Smooth muscle cell (in vitro differentiated cells): ENCODE measurements at regions not wholly inside any gene's neighbourhood (a gene's known extent, or its start where the extent isn't known, plus 50 kb on each side); places are given as distances from the start of the nearest gene placed in this dataset.

Experiments
- DNase-seq: peaks from one replicate; lab custom pipeline; 2025; ENCODE audit not compliant: unreplicated experiment; lab: John Stamatoyannopoulos, UW
- H2AFZ ChIP-seq: fragments of 200-600 bp; sonication (generic); 2 replicates; pipeline ENCODE4 v1.6.0; 2016; ENCODE audit warnings: antibody characterized with exemption, low read depth, mild to moderate bottlenecking
- H3F3A ChIP-seq: fragments of 200-600 bp; sonication (generic); 2 replicates; pipeline ENCODE4 v1.6.0; 2017; ENCODE audit warnings: antibody characterized with exemption, low read depth
- H3K27ac ChIP-seq: fragments of 200-600 bp; sonication (generic); 2 replicates; pipeline ENCODE4 v1.5.1; 2016; ENCODE audit warnings: low read depth, mild to moderate bottlenecking
- H3K27me3 ChIP-seq: fragments of 200-600 bp; sonication (generic); 2 replicates; pipeline ENCODE4 v1.6.1; 2016; ENCODE audit warnings: low read depth, mild to moderate bottlenecking
- H3K36me3 ChIP-seq: fragments of 200-600 bp; sonication (generic); 2 replicates; pipeline ENCODE4 v1.5.1; 2016; ENCODE audit warnings: low read depth
- H3K4me1 ChIP-seq: fragments of 200-600 bp; sonication (generic); 2 replicates; pipeline ENCODE4 v1.5.1; 2016; ENCODE audit warnings: low read depth
- H3K4me2 ChIP-seq: fragments of 200-600 bp; sonication (generic); 2 replicates; pipeline ENCODE4 v1.6.0; 2016; ENCODE audit warnings: mild to moderate bottlenecking
- H3K4me3 ChIP-seq: fragments of 200-600 bp; sonication (generic); 2 replicates; pipeline ENCODE4 v1.5.1; 2016; ENCODE audit warnings: mild to moderate bottlenecking
- H3K79me2 ChIP-seq: fragments of 200-600 bp; sonication (generic); 2 replicates; pipeline ENCODE4 v1.6.0; 2016; ENCODE audit warnings: low read depth, mild to moderate bottlenecking
- H3K9ac ChIP-seq: fragments of 200-600 bp; sonication (generic); 2 replicates; pipeline ENCODE4 v1.6.0; 2016; ENCODE audit warnings: low read depth
- H3K9me3 ChIP-seq: fragments of 200-600 bp; sonication (generic); replicated peaks from 2 replicates; pipeline ENCODE4 v1.5.1; 2016; ENCODE audit warnings: low read depth
- H4K20me1 ChIP-seq: fragments of 200-600 bp; sonication (generic); 2 replicates; pipeline ENCODE4 v1.6.0; 2016; ENCODE audit warnings: low read depth
- CTCF ChIP-seq: fragments of 200-600 bp; sonication (generic); IDR thresholded peaks from 2 replicates; pipeline ENCODE4 v1.5.1; 2017; ENCODE audit warnings: borderline replicate concordance, mild to moderate bottlenecking, antibody characterized with exemption; ENCODE audit not compliant: insufficient read depth, poor library complexity, severe bottlenecking
- WGBS: methylation state at CpG from one replicate; pipeline ENCODE4 v1.1.7; 2016; ENCODE audit warnings: low lambda C conversion rate; 5-methylcytosine and 5-hydroxymethylcytosine counted together

DNA sequence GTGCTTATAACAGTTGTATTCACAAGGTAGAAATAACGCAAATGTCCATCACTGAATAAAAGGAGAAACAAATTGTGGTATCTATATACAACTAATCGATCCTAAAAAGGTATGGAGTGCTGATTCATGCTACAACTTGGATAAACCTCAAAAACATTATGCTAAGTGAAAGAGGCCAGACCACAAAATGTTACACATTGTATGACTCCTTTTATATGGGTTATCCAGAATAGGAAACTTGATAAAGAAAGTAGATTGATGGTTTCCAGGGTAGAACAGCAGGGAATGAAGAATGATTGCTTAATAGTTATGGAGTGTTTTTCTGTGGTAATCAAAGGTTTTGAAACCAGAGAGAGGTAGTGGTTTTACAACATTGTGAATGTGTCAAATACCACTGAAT lies 432.2 kb upstream of the TRIB2 start:
- Histone ChIP-seq H3K27ac (no peak overlapping the region), H3K4me1 (no peaks in the 10 kb centered on the region), H3K79me2 (no peaks in the 10 kb centered on the region), H3K27me3 (no peaks in the 10 kb centered on the region), H3F3A (no peaks in the 10 kb centered on the region), H2AFZ (no peak overlapping the region), H3K4me2 (no peak overlapping the region), H4K20me1 (no peaks in the 10 kb centered on the region), H3K36me3 (no peaks in the 10 kb centered on the region), H3K9ac (no peak overlapping the region), H3K4me3 (no peak overlapping the region), H3K9me3 (no peaks in the 10 kb centered on the region)
- no peak for TF ChIP-seq CTCF
- 95% methylated on average over 2 of the region's 2 CpGs for WGBS
- DNase-seq, result no peak

GRCh38 chr2:12286347-12286746 lies 430.4 kb upstream of the TRIB2 start:
- Histone ChIP-seq H3K4me2 (no peak overlapping the region), H3K79me2 (no peaks in the 10 kb centered on the region), H3K27ac (no peak overlapping the region), H3K27me3 (no peaks in the 10 kb centered on the region), H3K4me3 (no peak overlapping the region), H3K9ac (no peak overlapping the region), H4K20me1 (no peaks in the 10 kb centered on the region), H2AFZ (no peak overlapping the region), H3K36me3 (no peaks in the 10 kb centered on the region), H3K9me3 (no peaks in the 10 kb centered on the region), H3F3A (no peaks in the 10 kb centered on the region), H3K4me1 (no peaks in the 10 kb centered on the region)
- WGBS, result 90% methylated on average over 4 of the region's 4 CpGs
- TF ChIP-seq CTCF, result no peak
- no peak for DNase-seq

DNA sequence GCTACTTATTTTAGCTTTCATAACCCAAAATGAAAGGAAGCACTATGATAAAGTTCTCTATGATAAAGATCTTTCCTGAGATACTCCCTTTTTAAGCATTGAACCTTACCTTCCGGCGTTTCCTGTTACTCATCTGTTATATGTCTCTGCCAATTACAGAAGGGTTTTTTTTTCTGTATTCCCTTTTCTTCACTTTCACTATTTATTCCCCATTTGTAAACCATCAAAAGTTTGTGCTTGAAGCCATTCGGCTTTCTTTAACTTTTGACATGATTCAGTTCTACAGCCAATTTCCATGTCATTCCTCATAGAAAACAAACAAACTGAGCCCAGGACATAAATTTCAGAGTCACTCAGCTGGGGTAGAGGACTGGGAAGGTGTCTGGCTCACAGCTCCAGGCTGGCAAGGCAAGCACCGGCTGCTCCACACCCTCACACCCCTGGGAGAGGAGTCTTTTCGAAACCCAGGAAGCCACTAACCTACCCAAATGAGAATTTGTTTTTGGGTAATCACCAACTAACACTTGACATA lies 429.4 kb upstream of the TRIB2 start:
- Histone ChIP-seq H3K27me3 (no peaks in the 10 kb centered on the region), H3F3A (no peaks in the 10 kb centered on the region), H2AFZ (no peak overlapping the region), H3K36me3 (no peaks in the 10 kb centered on the region), H3K4me1 (no peaks in the 10 kb centered on the region), H3K4me2 (no peak overlapping the region), H3K4me3 (no peak overlapping the region), H3K27ac (no peak overlapping the region), H3K9ac (no peak overlapping the region), H3K9me3 (no peaks in the 10 kb centered on the region), H3K79me2 (no peaks in the 10 kb centered on the region), H4K20me1 (no peaks in the 10 kb centered on the region)
- TF ChIP-seq CTCF, result no peak
- 64% methylated on average over 5 of the region's 5 CpGs for WGBS
- no peak for DNase-seq

- no peak overlapping the region for H3K4me3 ChIP-seq
- no peak for TF ChIP-seq CTCF
- no peaks in the 10 kb centered on the region for H3K9me3 ChIP-seq
- H3K79me2 ChIP-seq, result no peaks in the 10 kb centered on the region
- H3K9ac ChIP-seq, result no peak overlapping the region
- no peaks in the 10 kb centered on the region for H3K27me3 ChIP-seq
- H3K4me2 ChIP-seq, result no peak overlapping the region
- no peak for DNase-seq
- no peaks in the 10 kb centered on the region for H3F3A ChIP-seq
- H3K4me1 ChIP-seq, result no peaks in the 10 kb centered on the region
- H3K36me3 ChIP-seq, result no peaks in the 10 kb centered on the region
- 60% methylated on average over 2 of the region's 2 CpGs for WGBS
- H3K27ac ChIP-seq, result no peak overlapping the region
- no peaks in the 10 kb centered on the region for H4K20me1 ChIP-seq
- H2AFZ ChIP-seq, result no peak overlapping the region
Measured at GRCh38 chr2:12288048-12288447, 428.7 kb upstream of the TRIB2 start.
